NCI-H345 treated with DMSO at 0.1 percent for 48 hours (cell line): ENCODE measurements at regions not wholly inside any gene's neighbourhood (a gene's known extent, or its start where the extent isn't known, plus 50 kb on each side); places are given as distances from the start of the nearest gene placed in this dataset.

ENCODE experiments used
- DNase-seq: peaks from one replicate; lab custom pipeline; 2025; ENCODE audit not compliant: unreplicated experiment; lab: John Stamatoyannopoulos, UW

DNA sequence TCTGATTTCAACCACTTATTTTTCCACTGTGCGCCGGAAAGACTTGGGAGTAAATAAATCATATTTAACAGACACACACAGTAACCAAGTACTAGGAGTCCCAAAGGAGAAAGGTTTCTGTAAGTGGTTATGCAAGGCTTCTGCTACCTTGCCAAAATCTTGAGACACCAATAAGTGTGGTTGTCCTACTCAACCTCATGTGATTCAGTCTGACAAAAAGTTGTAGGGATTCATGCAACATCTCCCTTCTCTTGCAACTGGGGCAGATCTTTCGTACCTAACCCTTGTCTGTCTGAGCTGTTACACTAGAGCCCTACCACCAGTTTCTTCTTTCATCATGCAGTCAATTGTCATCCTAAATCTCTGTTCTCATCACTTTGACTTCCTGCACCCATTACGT lies 69.9 kb upstream of the NUDT7 start:
- no peak for DNase-seq

- no peak for DNase-seq
These were observed 65.3 kb upstream of the NUDT7 start for GRCh38 chr16:77657016-77657415.

GRCh38 chr16:77660311-77660710 lies 62.0 kb upstream of the NUDT7 start:
- DNase-seq = peak; percentile 18

GRCh38 chr16:77662246-77662645 lies 60.1 kb upstream of the NUDT7 start:
- no peak for DNase-seq

DNA sequence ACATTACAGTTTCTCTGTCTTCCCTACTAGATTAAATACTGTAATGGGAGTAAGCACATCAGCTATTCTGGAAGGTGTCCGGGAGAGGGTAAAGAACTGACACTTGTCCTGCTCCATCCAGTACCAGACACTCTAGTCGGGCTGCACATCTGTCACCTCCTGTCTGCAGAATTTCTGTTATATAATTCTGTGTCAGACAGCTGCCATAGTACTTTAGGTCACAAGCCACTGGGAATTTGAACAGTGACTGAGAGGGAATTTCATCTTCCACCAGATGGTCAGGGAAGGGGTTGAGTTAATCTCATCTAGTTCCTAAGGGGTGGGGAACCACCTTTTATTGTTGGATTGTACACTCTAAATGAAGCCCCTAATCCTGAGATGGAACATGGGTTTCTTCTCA lies 58.6 kb upstream of the NUDT7 start:
- DNase-seq = no peak

DNA sequence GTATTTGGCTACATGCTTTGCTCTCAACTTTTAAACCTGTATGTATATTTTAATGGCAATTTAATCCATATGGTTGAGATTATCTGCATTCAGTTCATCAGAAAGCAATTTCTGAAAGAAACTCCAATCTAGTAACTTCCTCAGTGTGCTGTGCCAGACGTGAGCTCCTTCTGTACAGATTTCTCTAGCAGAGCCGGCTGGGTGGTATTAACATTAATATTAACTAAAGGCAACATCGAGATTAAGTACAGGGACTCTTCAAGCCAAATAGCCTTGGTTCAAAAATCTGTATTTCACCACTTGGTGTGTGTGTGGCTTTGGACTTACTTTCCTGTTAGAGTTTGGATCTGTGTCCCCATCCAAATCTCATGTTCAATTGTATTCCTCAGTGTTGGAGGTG lies 55.5 kb upstream of the NUDT7 start:
- DNase-seq = no peak

- no peak for DNase-seq
These were observed 54.1 kb upstream of the NUDT7 start for GRCh38 chr16:77668201-77668600.

DNA sequence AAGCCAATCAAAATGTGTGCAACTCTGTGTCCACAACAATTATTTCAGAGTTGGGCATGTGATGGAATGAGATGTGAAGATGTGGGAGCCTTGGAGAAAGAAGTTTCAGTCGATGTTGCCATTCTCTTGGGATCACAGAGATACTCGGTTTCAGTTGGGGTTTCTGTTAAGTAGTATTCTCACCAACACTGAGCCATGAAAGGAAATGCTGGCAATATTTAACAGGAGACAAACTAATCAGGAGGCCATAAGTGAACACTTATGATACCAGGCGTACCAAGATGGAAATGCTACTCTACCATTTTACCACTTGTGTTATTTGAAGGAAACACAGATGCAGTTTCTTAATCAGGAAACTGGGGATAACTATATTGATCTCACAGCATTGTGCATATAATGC lies 53.3 kb upstream of the NUDT7 start:
- DNase-seq = no peak
